ENCODE measurements at regions not wholly inside any gene's neighbourhood (a gene's known extent, or its start where the extent isn't known, plus 50 kb on each side); places are given as distances from the start of the nearest gene placed in this dataset.

GRCh38 chr11:91698845-91699244, 525.8 kb upstream of the FAT3 start:
- TF ChIP-seq CTCF (IDR thresholded peaks at IDR 0.05) (no peak), POLR2A (IDR thresholded peaks at IDR 0.05) (no peak)
